Keratinocyte (primary cell): ENCODE measurements at regions not wholly inside any gene's neighbourhood (a gene's known extent, or its start where the extent isn't known, plus 50 kb on each side); places are given as distances from the start of the nearest gene placed in this dataset.

Source experiments
- EZH2 ChIP-seq: IDR thresholded peaks from one replicate; pipeline ENCODE4 v1.6.1; 2012; ENCODE audit warnings: inconsistent platforms, mild to moderate bottlenecking, low read length, moderate library complexity
- TF ChIP-seq, protein P1 (sequence below), 3 experiments: IDR thresholded peaks in 1 of 3; conservative IDR thresholded peaks in 1 of 3; optimal IDR thresholded peaks in 1 of 3; 2 replicates in 2 of 3; 3 replicates in 1 of 3; pipeline versions ENCODE3 to v1.5.1; 2011; ENCODE audit warnings: low read length in 3 of 3, mild to moderate bottlenecking in 3 of 3, moderate library complexity in 2 of 3, control low read depth in 1 of 3, inconsistent platforms in 1 of 3; ENCODE audit not compliant: insufficient read depth in 2 of 3; ENCODE audit errors: extremely low read depth in 1 of 3

DNA sequence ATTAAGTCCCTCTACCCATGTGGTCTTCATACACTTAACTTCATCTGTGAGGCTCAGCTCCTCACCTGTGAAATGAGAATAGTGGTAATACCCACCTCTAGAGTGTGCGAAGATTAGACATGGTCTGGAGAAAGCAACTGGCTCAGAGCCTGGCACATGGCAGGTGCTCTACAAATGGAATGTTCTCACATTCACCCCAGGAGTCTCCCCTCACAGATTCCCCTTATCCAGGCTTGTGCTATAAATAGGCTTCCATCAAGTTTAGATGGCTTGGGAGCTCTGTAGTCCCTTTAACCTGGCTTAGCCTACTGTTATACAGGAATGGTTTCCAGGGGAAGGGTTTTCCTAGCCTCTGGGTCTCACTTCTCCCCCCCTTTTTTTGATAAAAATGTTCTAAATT lies 455.9 kb downstream of the RNF144A start:
- TF ChIP-seq, protein P1, sequence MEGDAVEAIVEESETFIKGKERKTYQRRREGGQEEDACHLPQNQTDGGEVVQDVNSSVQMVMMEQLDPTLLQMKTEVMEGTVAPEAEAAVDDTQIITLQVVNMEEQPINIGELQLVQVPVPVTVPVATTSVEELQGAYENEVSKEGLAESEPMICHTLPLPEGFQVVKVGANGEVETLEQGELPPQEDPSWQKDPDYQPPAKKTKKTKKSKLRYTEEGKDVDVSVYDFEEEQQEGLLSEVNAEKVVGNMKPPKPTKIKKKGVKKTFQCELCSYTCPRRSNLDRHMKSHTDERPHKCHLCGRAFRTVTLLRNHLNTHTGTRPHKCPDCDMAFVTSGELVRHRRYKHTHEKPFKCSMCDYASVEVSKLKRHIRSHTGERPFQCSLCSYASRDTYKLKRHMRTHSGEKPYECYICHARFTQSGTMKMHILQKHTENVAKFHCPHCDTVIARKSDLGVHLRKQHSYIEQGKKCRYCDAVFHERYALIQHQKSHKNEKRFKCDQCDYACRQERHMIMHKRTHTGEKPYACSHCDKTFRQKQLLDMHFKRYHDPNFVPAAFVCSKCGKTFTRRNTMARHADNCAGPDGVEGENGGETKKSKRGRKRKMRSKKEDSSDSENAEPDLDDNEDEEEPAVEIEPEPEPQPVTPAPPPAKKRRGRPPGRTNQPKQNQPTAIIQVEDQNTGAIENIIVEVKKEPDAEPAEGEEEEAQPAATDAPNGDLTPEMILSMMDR (optimal IDR thresholded peaks at IDR 0.05 in 1 of 3, IDR thresholded peaks at IDR 0.05 in 1 of 3, conservative IDR thresholded peaks at IDR 0.05 in 1 of 3; ENCODE audit: extremely low read depth in 1 of 3, insufficient read depth in 2 of 3, low read length in 3 of 3) = no peak
- TF ChIP-seq EZH2 = no peak
